Adrenal gland (tissue), 5 donors: ENCODE measurements at regions not wholly inside any gene's neighbourhood (a gene's known extent, or its start where the extent isn't known, plus 50 kb on each side); places are given as distances from the start of the nearest gene placed in this dataset.

Experiments
- CTCF ChIP-seq, 6 experiments: fragments of 450-650 bp in 4 of 6; fragments of 200-600 bp in 2 of 6; sonication (generic) in 1 of 6; IDR thresholded peaks; 1 replicate in 5 of 6; 2 replicates in 1 of 6; pipeline versions ENCODE4 v1.5.1 to v1.8.0; 2016 to 2021; ENCODE audit warnings: antibody characterized with exemption in 6 of 6, mild to moderate bottlenecking in 2 of 6, moderate library complexity in 1 of 6
- POLR2A ChIP-seq, 2 donors: fragments of 450-650 bp; IDR thresholded peaks; one replicate each; pipeline ENCODE4 v1.6.1; 2017; ENCODE audit warnings: antibody characterized with exemption in 2 of 2, mild to moderate bottlenecking in 2 of 2, moderate library complexity in 1 of 2
- donor health status: DM: no; HTN: no; CAD: no.

- TF ChIP-seq CTCF (IDR thresholded peaks at IDR 0.05) = no peak
- no peak for TF ChIP-seq POLR2A (IDR thresholded peaks at IDR 0.05)
Observed at GRCh38 chr9:75709698-75710097, 180.8 kb upstream of the PCSK5 start.
